ENCODE measurements at regions not wholly inside any gene's neighbourhood (a gene's known extent, or its start where the extent isn't known, plus 50 kb on each side); places are given as distances from the start of the nearest gene placed in this dataset.

DNA sequence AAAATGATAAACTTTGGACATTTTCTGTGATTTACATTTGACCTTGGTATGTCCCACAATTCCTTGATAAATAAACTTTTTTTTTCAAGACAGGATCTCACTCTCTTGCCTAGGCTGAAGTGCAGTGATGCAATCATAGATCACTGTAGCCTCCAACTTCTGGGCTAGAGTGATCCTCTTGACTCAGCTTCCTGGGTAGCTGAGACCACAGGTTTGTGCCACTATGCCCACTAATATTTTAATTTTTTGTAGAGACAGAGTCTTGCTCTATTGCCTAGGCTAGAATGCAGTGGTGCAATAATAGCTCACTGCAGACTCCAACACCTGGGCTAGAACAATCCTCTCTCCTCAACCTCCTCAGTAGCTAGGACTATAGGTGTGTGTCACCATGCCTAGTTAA, 79.1 kb upstream of the PTGDR start:
- H3K4me3 ChIP-seq (replicated peaks; ENCODE audit: insufficient read depth, low read length): no peak overlapping the region
- no peaks in the 10 kb centered on the region for H3K27me3 ChIP-seq (ENCODE audit: insufficient read depth, poor library complexity, severe bottlenecking)
- DNase-seq (ENCODE audit: low read depth in 1 of 2, low spot score in 1 of 2): no peak
- H3K27ac ChIP-seq (replicated peaks): no peak overlapping the region
- TF ChIP-seq SPI1 (IDR thresholded peaks at IDR 0.05; ENCODE audit: borderline replicate concordance, low read depth) (no peak), POLR2AphosphoS5 (IDR thresholded peaks at IDR 0.05; ENCODE audit: low read depth) (no peak), GABPA (IDR thresholded peaks at IDR 0.05; ENCODE audit: low read depth) (no peak)
- TF ChIP-seq, protein P1, sequence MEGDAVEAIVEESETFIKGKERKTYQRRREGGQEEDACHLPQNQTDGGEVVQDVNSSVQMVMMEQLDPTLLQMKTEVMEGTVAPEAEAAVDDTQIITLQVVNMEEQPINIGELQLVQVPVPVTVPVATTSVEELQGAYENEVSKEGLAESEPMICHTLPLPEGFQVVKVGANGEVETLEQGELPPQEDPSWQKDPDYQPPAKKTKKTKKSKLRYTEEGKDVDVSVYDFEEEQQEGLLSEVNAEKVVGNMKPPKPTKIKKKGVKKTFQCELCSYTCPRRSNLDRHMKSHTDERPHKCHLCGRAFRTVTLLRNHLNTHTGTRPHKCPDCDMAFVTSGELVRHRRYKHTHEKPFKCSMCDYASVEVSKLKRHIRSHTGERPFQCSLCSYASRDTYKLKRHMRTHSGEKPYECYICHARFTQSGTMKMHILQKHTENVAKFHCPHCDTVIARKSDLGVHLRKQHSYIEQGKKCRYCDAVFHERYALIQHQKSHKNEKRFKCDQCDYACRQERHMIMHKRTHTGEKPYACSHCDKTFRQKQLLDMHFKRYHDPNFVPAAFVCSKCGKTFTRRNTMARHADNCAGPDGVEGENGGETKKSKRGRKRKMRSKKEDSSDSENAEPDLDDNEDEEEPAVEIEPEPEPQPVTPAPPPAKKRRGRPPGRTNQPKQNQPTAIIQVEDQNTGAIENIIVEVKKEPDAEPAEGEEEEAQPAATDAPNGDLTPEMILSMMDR (IDR thresholded peaks at IDR 0.05; ENCODE audit: insufficient read depth, low read length): no peak
- TF ChIP-seq, protein P2, sequence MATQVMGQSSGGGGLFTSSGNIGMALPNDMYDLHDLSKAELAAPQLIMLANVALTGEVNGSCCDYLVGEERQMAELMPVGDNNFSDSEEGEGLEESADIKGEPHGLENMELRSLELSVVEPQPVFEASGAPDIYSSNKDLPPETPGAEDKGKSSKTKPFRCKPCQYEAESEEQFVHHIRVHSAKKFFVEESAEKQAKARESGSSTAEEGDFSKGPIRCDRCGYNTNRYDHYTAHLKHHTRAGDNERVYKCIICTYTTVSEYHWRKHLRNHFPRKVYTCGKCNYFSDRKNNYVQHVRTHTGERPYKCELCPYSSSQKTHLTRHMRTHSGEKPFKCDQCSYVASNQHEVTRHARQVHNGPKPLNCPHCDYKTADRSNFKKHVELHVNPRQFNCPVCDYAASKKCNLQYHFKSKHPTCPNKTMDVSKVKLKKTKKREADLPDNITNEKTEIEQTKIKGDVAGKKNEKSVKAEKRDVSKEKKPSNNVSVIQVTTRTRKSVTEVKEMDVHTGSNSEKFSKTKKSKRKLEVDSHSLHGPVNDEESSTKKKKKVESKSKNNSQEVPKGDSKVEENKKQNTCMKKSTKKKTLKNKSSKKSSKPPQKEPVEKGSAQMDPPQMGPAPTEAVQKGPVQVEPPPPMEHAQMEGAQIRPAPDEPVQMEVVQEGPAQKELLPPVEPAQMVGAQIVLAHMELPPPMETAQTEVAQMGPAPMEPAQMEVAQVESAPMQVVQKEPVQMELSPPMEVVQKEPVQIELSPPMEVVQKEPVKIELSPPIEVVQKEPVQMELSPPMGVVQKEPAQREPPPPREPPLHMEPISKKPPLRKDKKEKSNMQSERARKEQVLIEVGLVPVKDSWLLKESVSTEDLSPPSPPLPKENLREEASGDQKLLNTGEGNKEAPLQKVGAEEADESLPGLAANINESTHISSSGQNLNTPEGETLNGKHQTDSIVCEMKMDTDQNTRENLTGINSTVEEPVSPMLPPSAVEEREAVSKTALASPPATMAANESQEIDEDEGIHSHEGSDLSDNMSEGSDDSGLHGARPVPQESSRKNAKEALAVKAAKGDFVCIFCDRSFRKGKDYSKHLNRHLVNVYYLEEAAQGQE (IDR thresholded peaks at IDR 0.05; ENCODE audit: insufficient replicate concordance, low read depth): no peak

DNA sequence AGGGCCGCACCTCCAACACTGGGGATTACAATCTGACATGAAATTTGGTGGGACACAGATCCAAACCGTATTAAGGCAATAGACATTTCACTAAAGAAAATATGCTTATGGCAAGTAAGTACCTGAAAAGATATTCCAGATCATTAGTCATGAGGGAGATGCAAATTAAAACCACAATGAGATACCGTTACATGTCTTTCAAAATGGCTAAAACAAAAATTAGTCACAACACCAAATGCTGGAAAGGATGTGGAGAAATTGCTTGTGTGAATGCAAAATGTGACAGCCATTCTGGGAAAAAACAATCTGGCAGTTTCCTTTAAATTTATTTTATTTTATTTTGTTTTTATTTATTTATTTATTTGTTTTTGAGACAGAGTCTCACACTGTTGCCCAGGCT, 82.3 kb upstream of the PTGDR start:
- DNase-seq (ENCODE audit: low read depth in 1 of 2, low spot score in 1 of 2): no peak
- no peaks in the 10 kb centered on the region for H3K27me3 ChIP-seq (ENCODE audit: insufficient read depth, poor library complexity, severe bottlenecking)
- no peak overlapping the region for H3K27ac ChIP-seq (replicated peaks)
- no peak overlapping the region for H3K4me3 ChIP-seq (replicated peaks; ENCODE audit: insufficient read depth, low read length)
- TF ChIP-seq, protein P2 (IDR thresholded peaks at IDR 0.05; ENCODE audit: insufficient replicate concordance, low read depth): no peak
- TF ChIP-seq, protein P1 (IDR thresholded peaks at IDR 0.05; ENCODE audit: insufficient read depth, low read length): no peak

DNA sequence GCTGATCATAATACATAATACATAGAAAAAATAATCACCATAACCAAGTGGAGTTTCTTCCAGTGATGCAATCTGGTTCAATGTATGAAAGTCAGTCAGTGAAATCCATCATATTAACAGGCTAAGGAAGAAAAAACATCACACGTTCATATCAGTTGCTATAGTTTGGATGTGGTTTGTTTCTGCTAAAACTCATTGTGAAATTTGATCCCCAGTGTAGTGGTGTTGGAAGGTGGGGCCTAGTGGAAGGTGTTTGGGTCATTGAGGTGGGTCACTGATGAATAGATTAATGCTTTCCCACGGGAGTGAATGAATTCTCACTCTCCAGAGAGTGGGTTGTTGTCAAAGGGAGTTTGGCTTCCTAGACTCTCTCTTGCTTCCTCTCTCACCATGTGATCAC, 84.6 kb upstream of the PTGDR start:
- Histone ChIP-seq H3K27ac (replicated peaks) (no peak overlapping the region), H3K4me3 (replicated peaks; ENCODE audit: insufficient read depth, low read length) (no peak overlapping the region), H3K27me3 (ENCODE audit: insufficient read depth, poor library complexity, severe bottlenecking) (no peaks in the 10 kb centered on the region)
- DNase-seq (ENCODE audit: low read depth in 1 of 2, low spot score in 1 of 2): no peak
- TF ChIP-seq, protein P1 (IDR thresholded peaks at IDR 0.05; ENCODE audit: insufficient read depth, low read length): no peak
- TF ChIP-seq POLR2AphosphoS5 (IDR thresholded peaks at IDR 0.05; ENCODE audit: low read depth) (no peak), SPI1 (IDR thresholded peaks at IDR 0.05; ENCODE audit: borderline replicate concordance, low read depth) (no peak), GABPA (IDR thresholded peaks at IDR 0.05; ENCODE audit: low read depth) (no peak)
- TF ChIP-seq, protein P2 (IDR thresholded peaks at IDR 0.05; ENCODE audit: insufficient replicate concordance, low read depth): no peak

Data from HL-60 (cell line).